Activated CD4-positive, alpha-beta T cell treated with anti-CD3 and anti-CD28 coated beads for 4 hours (primary cell): ENCODE measurements at regions not wholly inside any gene's neighbourhood (a gene's known extent, or its start where the extent isn't known, plus 50 kb on each side); places are given as distances from the start of the nearest gene placed in this dataset.

ENCODE experiments used
- DNase-seq, 2 donors: peaks; one replicate each; pipeline ENCODE4 v3.0.0-alpha.2; 2020

DNA sequence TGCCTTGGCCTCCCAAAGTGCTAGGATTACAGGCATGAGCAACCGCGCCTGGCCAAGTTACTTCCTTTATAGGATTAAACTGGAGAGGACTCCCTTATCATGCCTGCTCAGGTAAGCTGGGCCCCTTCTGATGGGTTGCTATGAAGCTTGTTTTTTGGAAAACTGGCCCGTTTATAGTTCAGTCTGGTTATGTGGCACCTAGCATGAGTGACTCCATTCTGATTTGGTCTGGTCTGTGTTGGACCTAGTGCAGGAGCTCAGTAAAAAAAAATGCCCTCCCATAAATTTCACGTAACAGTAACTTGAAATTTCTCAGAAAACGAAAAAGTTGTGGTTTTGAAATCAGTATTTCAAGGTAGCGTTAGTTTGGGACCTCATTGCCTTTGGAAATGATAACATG, 448.4 kb downstream of the HACE1 start:
- no peak for DNase-seq

DNA sequence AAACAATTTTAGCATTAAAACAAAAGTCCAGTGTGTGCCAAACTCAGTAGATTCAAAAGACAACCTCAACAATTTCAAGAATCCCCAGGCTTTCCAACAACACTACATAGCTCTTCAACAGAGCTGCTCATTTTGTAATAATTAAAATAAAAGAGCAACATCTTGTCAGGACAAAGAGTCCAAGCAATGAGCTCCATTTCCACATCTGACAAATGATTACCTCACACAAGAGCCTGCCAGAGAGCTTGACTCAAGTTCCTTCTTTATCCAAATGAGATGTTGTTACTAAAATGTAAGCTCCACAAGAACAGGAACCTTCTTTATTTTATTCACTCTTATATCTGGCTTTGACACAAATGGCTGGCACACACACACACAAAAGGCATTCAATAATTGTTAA, 449.8 kb downstream of the HACE1 start:
- DNase-seq = no peak

DNA sequence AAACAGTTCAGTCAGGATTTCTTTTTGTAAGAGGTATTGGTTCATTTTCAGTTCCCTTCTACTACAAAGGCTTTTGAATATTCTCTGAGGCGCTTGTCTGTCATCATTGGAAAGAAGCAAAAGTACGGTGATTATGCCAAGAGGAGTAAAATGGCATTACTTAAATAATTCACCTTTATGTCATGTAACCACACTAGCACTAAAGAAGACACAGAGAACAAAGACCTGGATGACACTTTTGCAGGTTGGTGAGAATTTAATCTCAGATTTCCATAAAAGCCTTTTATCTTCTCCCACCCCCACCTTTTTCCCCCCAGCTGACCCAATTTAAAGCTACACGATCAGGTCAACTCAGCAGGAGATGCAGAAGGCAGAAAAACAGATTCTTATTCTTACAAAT, 451.8 kb downstream of the HACE1 start:
- no peak for DNase-seq

DNA sequence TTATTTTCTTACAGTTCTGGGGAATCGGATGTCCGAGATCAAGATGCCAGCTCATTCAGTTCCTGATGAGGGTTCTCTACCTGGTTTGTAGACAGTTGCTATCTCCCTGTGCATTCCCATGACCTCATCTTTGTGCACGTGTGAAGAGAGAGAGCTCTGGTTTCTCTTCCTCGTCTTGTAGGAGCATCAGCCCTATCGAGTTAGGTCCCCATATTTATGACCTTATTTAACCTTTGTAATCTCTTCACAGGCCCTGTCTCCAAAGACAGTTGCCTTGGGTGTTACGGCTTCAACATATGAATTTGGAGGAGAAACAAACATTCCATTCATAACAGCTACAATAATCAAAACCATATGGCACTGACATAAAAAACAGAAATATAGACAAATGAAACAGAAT, 455.3 kb downstream of the HACE1 start:
- no peak for DNase-seq

DNA sequence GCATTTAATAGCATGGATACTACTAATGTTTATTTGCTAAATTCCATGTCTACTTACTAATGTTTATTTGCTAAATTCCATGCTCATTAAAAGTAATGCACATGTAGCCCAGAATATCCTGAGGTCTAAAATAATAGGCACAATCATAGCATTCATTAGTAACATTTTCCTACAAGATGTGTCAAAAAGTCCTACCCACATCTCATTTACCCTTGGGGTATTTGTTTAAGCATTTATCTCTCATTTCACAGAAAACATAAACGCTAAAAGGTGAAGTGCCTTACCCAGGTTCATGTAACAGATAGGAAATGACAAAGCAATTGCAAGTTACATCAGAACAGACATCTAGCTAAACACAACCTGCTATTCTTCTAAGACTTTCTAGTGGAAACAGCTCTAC, 457.1 kb downstream of the HACE1 start:
- no peak for DNase-seq

DNA sequence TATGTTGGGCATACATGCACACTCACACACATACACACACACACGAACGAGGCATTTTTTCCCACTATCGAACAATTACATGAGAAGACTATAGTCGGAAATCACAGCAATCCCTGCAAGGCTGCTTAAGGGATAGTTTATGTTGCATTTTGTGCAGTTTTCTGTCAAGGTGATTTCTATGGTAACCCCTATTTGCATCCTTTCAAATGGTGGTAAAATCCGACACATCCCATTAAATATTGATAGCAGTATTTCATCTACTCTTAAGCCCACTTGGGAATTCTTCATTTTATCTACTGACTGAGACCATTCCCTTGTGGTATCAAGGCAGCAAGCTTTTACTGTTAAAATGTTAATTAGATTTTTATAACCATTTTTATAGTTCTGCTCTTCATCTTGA, 457.8 kb downstream of the HACE1 start:
- DNase-seq = no peak

DNA sequence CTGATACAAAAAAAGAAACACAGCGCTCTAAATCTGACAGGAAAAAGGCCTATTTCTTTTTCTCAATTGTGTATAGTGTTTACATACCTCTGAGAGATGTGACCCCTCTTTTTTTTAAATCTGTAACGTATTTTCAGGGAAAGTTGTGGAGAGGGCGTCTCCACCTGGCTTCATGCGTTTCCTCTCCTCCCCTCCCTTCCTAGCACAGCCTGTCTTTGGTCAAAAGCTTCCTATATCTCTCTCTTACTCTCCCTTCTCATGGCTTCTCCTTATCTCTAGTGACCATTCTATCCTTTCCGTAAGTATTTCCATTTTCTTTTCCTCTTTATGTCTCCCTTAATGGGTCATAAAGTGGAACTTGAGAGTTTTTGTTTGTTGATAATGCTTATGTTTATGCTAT, 458.9 kb downstream of the HACE1 start:
- DNase-seq = no peak

DNA sequence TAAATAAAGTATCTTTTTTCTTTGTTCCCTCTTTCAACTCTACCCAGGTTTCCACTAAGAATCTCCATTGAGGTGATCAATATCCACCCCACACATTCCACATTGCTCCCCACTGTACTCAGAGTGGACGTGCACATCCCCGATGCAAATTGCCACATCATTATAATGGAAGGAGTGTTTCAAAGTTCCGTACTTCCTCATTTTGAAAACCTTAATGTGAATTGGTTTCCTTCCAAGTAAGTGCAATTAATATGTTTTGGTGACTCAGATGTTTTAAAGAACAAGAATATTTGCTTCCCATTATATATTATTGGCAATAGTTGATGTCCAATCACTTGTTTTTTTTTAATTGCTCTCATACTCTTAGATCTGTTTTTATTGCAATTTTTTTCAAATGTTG, 463.6 kb downstream of the HACE1 start:
- DNase-seq = no peak

DNA sequence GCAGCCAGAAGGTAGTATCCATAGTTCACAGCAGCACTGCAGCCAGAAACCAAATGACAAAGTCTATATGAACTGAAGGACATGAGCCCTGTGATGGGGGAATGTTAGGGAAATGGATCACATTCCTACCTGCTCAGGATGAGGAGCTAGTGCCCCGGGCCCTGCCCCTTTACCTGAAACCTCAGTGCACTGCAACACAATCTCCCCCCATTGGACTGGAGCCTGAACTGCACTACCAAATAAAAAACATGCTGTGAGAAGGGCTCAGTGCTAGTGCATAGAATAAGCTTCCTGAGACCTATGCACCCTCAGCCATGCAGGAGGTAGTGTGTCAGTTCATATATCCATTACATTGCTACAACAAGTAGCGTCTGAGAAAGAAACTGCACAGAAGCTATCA, 477.8 kb downstream of the HACE1 start:
- no peak for DNase-seq

DNA sequence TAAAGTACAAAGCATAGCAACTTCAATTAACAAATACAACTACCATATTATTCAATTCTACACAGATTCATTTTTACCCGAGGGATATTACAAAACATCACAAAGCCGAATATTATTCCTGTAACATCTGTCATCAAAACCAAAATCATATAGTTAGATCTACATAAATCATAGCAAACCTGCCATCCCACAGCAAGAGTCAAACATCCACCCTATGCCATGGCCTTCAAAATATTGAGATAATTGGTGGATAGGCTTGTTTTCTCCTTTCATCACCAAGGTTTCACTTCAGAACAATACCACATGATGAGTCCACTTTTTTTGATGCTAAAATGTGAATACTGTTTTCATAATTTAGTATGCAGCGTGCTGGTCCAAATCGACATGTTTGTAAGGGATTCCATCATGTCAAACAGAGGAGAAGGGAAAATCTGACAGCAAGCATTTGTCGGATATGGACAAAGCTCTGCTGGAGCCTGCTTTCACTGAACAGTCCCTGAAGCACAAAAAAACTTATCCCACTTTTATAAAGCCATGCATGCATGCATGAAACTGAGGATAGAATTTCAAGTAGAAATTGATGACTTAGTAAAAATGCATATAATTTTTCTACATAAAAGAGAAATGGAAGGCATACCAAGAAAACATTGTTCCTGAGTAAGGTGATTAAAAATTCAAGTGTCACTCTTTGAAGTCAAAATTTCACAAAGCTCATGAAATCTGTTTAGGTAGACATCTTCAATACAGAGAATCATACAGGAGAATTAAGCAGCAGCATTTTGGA, 494.1 kb downstream of the HACE1 start:
- no peak for DNase-seq

DNA sequence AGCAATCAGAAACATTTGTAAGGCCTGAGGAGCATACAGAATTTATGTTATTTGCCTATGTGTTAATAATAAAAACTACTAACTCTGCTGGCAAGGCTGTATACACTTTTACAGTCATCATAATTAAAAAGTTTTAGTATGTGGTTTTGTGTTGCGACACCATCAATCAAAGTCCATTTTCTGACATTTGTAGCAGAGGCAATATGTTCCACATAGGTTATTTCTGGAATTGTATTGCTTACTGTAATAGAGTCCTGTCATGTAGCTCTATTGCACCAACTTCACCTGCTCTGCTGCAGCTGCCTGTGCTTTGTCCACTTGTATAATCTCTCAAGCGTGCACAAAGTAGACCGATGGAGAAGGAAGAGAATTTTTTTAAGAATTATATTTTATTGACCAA, 501.8 kb downstream of the HACE1 start:
- DNase-seq = no peak

DNA sequence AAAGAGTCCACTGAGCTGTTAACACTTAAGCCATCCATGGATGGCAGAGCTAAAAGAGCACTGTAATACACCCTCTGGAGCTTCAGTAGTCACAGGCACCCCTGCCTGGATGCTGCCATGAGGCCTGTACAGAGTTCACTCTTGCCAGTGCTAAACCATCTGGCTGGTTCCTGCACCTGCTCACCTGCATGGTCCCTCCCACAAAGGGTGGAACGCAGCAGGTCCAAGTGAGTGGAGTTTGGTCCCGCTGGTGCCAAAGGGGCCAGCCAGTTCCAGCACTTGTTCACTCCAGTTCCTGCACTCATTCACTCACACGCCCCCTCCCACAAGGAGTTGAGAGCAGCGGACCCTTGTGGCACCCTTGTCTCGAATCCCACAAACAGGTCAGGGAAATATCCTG, 503.5 kb downstream of the HACE1 start:
- no peak for DNase-seq

DNA sequence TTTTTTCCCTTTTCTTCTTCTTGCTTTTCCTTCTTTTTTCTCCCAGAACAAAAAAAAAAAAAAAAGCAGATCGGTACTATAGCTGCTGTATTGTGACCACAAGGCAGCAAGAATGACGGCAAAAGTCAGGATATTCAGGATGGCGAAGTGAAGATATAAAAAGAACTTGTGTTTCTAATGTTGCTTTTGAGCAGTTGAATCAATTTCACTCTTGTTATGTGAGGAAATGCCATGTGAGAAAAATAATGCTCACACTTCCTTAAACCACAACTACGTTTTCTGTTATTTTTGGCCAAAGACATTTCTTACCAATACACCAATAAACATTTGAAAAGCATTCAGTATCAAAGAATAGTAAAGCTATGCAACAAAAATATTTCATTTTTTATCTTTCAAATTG, 510.5 kb downstream of the HACE1 start:
- DNase-seq = no peak

DNA sequence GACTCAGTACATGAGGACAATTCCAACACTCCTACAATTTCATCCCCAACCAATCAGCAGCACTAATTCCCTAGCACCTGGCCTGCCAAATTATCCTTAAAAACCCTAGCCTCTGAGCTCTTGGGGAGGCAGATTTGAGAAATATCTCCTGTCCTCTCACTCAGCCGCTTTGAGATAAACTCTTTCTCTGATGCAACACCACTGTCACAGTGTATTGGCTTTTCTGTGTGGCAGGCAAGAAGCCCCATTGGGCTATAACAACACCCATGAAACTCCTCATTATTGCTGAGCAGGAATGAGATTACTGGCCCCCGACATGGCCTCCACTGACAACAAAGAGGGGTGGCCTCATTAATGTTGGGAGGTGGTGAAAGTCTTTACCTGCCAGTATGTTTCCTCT, 515.5 kb downstream of the HACE1 start:
- no peak for DNase-seq

DNA sequence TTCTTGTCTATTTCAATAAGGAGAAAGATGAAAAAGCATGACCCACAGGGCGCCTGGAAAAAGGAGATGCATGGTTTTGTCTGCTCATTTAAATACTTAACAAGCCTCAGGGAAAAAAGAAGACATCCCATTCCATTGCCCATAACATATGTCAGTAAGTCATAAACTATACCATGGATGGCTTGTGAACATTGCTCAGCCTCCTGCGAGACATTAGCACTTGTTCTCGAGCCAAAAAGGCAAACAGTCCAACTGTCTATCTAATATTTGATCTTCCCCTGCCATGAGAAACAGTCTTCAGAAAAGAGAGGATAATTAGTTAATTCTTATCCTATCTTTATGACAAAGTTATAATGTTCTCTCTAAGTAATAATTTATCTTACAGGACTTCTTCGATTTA, 527.4 kb downstream of the HACE1 start:
- DNase-seq = no peak

DNA sequence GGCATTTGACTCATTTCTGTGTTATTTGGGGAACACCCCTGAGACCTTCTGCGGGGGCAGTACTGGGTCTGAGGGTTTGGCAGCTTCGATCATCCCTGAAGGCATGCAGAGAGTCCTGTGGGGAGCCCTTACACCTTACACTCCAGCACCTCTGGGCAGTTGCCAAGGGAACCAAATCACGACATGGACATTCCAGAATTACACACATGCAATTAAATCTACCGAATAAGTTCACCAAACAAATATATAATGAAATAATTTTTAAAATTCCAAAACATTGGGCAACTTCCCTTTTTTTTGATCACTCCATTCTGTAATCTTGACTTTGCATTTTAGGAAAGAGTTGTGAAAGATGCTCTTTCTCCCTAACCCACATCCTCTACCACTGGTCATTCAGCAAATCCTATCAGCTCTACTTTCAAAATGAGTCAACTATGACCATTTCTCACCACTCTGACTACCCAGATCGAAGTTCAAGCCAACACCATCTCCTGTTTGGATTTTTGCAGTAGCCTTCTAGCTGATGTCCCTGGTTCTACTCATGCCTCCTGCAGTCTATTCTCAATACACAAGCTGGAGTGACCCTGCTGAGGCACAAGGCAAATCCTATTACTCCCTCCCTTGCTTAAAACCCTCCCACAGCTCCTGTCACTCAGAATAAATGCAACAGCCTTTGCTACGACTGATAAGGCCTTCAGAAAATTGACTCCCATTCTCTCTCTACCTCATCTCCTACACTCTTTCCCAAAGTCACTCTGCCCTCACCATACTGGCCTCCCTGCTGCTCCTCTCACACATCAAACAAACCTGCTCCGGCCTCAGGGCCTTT, 533.3 kb downstream of the HACE1 start:
- no peak for DNase-seq

DNA sequence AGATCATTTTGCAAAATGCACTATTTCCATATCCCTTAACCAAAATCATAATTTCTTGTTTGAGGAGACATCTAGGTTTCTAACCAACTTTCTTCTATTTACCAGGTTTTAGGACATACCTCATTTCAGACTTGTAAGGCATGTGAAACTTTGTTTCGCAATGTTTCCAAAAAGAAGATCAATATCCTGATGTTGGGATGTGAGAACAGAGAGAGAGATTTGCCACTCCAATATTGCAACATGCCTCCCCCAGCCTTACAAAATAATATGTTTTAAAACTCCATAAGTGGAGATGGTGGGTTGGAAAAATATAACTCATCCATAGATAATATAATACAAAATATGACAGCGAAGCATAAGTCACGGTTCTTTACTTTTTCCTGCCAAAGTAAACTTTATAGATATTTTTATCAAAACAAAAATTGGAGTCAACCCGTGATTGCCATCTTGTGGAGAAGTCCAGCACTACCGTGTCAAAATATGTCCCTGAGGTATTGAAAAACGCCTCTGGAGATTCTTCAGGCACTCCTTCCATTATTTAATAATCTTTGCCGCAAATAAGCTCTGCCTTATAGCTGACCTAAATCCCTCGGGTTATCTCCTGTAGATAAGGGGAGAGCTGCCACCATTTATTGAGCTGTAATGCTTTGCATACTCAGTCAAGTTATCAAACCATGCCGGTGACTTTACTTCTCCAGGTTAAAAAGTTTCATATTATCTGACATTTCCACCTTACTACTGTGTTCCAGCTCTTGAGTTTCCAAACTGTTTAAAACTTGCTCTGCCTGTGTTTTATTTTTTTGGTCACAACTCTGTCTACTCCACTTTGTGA, 534.2 kb downstream of the HACE1 start:
- DNase-seq = no peak

DNA sequence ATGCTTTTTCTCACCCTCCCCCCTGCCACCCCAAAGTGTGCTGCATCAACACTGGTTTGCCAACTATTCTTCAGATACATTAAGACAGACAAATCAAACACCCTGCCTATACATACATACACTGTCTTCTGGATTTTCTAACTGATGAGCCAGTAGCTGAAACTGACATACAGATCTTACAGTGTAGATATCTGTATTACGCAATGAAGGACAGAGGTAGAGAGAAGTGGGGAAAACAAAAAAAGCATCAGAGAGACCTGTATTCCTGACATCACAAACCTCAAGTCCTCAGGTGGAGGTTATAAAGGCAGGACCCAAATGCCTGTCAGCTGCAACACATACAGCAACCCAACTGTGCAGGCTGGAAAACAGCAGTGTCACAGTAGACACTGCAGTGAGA, 535.4 kb downstream of the HACE1 start:
- DNase-seq = no peak

DNA sequence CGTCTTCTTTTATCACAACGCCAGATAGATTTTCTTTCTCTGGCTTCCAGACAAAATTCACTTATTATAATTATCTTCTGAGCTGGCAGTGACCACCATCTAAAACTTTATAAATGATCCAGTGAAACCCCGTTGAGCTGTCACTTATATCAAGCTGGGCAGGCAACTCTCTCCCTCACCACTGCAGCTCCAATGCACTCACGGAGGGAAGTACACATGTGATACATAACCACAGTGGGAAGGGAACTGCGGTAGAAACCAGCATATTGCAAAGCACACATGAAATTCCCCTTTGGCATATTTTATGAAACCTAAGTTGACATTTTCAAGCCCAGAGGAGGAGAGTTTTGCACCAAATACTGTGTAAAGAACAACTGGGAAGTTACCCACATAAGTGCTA, 536.9 kb downstream of the HACE1 start:
- no peak for DNase-seq

DNA sequence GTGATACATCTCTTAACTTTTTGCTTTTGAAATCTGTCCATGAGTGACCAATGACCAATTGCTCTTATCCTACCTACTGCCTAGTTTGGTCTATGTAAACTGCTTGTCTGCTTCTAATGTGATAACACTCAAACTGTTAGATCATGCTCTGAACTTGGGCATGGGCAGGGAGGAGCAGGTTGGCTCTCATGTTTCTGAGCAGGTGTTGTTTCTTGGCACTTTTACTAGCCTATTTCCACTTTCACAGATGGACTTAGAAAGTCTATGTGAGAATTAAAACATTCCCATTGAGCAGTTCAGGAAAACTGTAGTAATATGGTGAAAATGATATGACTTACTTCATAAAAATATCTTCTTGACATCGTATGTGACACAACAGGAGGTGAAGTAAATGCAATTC, 538.4 kb downstream of the HACE1 start:
- no peak for DNase-seq

DNA sequence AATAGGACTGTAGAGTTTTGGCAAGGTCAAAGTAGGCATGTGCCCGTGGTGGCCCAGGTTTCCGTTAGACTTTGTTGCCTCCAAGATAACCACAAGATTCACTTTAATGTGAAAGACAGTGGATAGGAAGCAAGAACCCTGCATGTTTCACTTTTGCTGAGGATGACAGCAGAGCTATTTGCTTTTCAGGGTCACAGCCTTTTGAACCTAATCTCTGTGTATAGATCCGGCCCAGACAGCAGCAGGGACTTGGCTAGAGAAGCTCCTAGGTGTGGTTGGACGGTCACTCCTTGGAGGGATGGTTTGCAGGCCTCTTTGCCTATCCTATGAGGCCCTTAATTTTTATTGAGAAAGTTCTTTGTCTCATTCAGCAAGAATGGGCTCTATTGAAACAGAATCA, 538.8 kb downstream of the HACE1 start:
- no peak for DNase-seq

DNA sequence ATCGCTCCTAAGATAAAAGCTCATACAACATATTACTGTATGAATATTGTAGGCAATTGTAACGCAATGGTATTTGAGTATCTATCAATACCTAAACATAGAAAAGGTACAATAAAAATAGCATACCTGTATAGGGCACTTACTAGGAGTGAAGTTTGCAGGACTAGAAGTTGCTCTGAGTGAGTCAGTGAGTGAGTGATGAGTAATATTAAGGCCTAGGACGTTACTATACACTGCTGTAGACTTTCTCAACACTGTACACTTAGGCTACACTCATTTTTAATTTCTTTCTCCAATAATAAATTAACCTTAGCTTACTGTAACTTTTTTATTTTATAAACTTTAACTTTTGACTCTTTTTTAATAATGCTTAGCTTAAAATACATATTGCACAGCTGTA, 546.9 kb downstream of the HACE1 start:
- no peak for DNase-seq

DNA sequence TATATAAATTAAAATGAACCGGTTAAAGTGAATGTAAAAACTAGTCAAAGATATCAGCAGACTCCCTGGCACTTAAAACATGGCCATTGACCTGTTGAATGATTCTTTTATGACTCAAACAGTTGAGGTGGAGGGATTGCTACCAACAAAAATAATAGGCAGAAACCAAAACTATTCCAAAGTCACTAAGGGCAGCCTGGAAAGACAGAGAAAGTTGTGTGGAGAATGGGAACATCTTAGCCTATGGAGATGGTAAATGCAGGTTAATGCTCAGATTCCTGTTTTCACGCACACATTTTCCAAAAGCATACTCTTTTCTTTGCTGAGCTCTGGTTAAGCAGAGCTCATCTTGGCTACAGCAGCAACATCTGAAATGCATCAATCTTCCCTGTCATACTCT, 553.5 kb downstream of the HACE1 start:
- no peak for DNase-seq

DNA sequence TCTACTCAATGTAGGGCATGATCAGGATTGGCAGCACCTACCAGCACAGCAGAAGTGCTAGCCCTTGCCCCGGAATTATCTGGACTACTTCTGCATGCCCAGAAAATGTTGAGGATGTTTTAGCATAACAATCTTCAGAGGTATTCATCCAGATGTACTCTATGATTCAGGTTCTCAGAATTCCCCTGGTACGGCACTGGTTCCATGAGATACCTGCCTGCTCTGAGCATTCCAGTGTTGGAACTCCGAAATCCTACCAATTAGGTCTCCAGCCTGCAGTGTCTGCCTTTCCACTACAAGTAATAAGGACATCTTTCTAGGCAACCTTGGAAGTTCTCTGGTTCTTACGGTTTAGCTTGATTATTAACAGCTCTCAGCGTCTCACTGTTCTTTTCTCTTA, 554.5 kb downstream of the HACE1 start:
- no peak for DNase-seq
